HG03103 (cell line): ENCODE measurements at regions not wholly inside any gene's neighbourhood (a gene's known extent, or its start where the extent isn't known, plus 50 kb on each side); places are given as distances from the start of the nearest gene placed in this dataset.
"Not testable (repeated sequence)": the region's sequence is repeated elsewhere in the genome, so short reads cannot be mapped to it uniquely, and the experiment has no call there.

ENCODE experiments used
- ATAC-seq: cut with Tn5 transposase; IDR thresholded peaks from one replicate; pipeline ENCODE4 v1.9.1; 2021; ENCODE audit warnings: low read depth; ENCODE audit not compliant: unreplicated experiment

GRCh38 chr6:88499845-88500699 lies 333.9 kb upstream of the CNR1 start:
- ATAC-seq: peak; percentile 61

GRCh38 chr6:88499436-88499835 lies 333.3 kb upstream of the CNR1 start:
- no peak for ATAC-seq

- ATAC-seq: not testable (repeated sequence)
Observed at GRCh38 chr6:88497403-88497802, 331.3 kb upstream of the CNR1 start.

DNA sequence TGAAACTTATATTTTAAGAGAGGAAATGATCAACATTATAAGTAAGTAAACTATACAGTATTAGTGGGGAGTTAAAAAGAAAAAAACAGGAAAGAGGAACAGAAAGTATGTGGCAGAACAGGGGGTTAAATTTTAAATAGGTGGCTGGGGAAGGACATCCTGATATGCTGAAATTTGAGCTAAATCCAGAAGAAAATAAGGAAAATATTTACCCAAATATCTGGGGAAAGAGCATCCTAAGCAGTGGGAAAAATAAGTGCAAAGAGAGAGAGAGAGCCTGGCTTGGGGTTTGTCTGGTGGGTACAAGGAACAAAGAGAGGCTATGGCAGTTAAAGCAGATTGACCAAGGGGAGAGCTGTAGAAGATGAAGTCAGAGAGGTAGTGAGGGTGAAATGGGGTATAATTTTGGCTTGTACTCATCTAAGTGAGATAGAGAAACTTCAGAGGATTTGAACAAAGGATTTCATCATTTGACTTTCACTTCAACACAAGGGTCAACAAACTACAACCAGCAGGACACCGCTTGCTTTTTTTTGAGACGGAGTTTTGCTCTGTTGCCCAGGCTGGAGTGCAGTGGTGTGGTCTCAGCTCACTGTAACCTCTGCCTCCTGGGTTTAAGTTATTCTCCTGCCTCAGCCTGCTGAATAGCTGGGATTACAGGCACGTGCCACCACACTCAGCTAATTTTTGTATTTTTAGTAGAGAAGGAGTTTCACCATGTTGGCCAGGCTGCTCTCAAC lies 328.4 kb upstream of the CNR1 start:
- ATAC-seq: peak; percentile 69

- ATAC-seq: no peak
Observed at GRCh38 chr6:88493717-88494116, 327.6 kb upstream of the CNR1 start.

DNA sequence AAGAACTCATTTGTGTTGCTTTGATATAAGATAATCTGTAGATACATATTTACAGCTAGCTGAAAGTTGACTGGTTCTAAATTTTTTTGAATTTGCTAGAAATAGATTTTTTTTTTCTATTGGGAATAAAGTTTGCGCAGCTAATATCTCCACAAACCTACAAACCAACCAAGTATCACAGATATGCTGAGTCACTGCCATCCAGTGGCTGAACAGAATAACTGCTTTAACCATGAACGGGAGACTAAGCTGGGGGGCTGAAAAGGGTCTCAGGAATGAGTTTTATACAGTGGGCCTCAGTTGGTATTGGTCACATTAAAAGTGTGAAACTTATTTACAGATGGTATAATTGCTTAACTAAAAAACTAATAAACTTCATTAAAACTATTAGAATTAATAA lies 326.7 kb upstream of the CNR1 start:
- no peak for ATAC-seq

DNA sequence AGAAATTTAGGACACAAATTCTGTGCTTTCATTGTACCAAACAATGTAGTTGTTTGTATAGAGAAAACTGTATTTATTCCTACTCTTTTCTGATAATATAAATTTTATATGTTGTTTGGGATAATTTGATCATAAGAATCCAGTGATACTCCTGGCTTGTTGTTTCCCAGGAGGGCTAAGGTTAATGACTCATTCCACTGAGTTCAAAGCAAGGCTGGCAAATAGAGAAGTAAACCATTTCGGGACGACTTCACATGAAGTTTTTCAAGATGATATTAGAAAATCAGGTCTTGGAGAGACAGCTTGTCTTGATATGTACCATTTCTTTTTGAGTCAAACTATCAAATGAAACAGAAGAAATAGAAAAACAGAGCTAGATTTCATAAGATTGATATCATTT lies 326.1 kb upstream of the CNR1 start:
- no peak for ATAC-seq

DNA sequence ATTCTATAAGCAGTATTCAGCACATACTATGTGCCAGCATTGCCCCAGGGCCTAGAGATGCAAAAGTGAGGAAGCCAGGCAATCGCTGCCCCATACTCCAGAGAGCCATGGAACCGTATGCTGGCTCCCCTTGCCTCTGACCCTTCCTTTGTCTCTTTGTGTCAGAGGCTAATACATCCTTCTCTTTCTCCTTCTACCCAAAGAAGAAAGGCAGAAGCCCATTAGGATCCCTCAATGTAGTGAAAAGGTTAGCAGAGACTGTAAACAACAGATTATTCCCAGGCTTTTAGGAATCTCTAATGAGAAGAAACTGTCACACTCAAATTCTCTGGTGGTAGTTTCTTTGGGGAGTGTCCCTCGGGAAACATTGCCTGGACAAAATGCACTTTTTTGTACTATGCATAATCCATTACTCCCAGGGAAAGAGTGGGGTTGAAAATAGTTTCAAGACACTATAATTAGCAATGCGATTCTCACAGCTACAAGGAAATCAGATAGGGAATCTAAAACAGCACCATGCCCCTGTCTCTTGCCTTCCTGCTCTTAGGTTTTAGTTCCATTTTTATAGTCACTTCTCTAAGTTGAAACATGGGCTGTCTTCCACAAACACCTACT lies 325.2 kb upstream of the CNR1 start:
- no peak for ATAC-seq

DNA sequence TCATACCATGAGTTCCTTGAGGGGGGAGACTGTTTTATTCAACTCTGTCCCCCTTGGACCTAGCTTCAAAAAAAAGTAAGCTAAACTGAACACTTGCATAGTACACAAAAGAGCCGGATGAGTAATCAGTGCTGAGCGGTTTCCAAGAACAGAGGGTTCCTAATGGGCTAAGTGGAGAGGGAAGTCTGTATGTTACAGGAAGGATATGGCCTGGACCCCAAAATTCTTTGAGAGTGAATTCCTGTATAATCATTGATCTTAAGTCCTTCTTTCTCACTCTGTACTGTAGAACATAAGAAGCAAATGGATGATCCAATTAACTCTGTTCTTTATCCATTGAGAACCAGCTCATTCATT lies 324.7 kb upstream of the CNR1 start:
- ATAC-seq: no peak

- ATAC-seq: no peak
Observed at GRCh38 chr6:88490195-88490907, 324.2 kb upstream of the CNR1 start.

DNA sequence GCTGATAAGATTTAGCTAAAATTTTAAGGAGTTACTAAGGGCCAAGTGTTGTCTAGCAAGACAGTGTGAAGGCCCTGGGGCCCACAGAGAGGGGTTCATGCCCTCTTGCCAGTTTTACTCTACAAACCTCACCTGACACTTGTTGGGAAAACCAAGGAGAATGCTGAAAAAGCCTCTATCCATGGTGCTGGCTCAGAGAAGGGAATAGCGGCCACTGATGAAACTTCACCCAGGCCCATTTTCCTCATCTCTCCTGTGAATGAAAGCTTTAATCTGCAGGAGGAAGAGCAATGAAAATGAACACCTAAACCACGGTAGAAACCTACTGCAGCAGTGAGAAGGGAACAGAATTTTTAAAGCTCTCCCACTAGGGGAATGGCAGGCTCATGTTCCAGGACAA lies 317.3 kb upstream of the CNR1 start:
- no peak for ATAC-seq

- ATAC-seq: no peak
Observed at GRCh38 chr6:88482465-88482864, 316.3 kb upstream of the CNR1 start.

GRCh38 chr6:88481519-88481918 lies 315.4 kb upstream of the CNR1 start:
- no peak for ATAC-seq

DNA sequence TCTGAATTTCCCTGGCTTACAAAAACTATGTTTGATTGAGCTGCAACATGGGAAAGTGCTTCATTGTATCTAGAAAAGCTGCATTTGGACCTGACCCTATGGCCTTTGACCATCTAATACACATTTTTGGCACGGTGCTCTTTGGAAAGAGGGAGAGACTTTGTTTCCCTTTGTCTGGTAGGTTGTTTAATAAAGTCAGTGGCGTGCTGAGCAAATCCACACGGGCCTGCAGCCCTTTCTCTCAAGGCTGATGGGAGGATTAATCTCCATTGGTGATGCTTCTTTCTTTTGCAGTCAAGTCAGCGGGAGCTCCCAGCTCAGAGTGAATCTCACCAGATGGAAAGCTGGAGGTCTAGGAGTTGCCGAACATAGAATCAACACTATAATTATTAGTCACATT lies 314.7 kb upstream of the CNR1 start:
- no peak for ATAC-seq

DNA sequence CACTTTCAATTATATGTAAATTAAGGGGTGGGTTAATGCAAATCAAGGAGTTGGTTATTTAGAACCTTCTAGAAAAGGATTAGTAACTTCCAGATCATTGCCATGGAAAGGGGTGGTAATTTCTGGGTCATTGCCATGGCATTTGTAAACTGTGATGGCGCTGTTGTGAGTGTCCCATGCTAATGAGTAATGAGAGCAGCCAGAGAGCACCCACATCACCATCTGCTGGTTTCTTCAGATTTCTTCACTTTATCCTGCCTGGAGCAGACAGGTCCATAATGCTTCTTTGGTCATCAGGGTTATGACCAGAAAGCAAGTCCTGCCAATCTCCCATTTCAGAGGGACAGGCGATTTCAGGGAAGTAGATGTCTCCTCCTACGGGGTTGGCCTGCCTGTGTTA lies 311.3 kb upstream of the CNR1 start:
- no peak for ATAC-seq

DNA sequence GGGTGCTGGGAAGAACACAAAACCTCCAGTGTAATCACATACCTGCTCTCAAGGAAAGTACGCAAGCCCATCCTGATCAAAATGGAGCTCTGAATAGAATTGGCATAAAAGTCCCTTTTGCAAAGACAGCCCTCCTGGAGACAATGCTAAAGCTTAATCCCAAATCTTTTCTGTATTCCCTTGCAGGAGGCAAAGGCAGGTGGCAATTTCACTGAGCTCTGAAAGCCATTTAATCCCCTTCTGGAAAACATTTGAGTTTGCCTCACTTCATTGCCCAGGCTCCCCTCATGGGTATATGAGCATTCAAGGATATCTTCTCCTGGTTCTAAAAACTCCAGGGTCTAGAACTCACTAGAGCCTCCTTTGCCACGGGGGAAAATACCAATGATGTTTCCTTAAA lies 310.2 kb upstream of the CNR1 start:
- no peak for ATAC-seq

DNA sequence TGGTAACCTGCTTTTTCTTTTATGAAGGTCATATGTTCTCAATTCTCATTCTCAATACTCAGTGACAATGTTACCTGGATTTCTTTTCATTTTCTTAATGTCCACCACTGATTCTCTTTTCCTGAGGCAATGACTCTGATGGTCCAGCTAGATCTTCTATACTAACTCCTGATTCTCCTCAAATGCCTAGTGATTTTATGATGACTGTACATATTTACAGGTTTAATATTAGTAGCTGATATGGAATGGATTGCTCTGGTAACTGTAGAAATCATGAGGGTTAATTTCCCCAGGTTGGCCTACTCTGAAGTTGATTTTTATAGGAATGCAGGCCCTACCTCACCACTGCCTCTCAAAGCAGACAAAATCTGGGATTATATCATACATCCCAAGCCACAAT lies 308.6 kb upstream of the CNR1 start:
- ATAC-seq: no peak

GRCh38 chr6:88473589-88473988 lies 307.4 kb upstream of the CNR1 start:
- no peak for ATAC-seq

DNA sequence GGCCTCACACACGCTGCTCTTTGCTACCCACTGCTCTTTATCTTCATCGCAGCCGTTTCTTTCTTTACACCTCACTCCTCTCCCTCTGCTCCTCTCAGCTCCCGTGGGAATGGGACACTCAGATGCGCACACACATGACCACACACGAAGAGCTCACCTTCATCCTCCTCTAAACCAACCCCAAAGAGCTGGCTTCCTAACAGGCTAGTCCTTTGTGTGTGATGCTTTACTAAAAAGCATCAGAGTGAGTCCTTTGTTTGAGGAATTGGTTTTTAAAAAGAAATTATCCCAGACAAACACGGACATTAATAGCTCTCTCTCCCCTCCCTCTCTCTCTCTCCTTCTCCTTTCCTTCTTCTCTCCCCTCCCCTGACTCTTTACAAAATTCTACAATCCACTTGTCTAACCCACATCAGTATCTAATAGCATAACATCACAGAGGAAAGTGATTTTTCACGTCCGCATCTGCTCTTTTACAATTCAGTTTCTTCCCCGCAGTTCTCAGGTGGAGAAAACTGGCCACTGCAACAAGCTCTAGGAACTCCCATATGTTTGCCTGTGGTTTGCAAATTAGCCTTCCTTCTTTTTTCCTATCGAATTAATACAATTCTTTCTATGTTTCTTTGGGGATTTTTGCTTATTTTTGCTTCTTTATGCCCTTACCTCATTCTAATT lies 306.8 kb upstream of the CNR1 start:
- ATAC-seq: no peak

DNA sequence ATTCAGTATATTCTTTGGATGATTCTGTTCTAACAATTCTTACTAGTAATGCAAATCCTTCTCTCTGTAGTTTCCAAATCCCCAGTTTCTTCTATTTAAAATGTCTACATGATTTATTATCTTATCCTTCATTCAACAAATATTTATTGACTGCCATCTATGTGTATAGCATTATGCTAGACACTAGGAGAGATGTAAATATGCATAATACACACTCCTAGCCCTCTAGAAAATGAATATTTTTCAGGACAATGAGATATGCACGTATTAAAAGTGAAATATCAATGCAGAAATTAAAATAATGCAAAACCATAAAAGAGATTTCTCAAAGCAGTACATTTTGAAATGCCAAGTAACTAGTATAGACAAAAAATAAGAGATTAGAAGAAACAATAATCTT lies 293.5 kb upstream of the CNR1 start:
- ATAC-seq: no peak

GRCh38 chr6:88459189-88459588 lies 293.0 kb upstream of the CNR1 start:
- no peak for ATAC-seq
